Osteoblast (primary cell): ENCODE measurements at regions not wholly inside any gene's neighbourhood (a gene's known extent, or its start where the extent isn't known, plus 50 kb on each side); places are given as distances from the start of the nearest gene placed in this dataset.
"Not testable (repeated sequence)": the region's sequence is repeated elsewhere in the genome, so short reads cannot be mapped to it uniquely, and the experiment has no call there.

ENCODE experiments used
- DNase-seq: peaks from one replicate; pipeline ENCODE4 v3.0.0; 2011; ENCODE audit warnings: low spot score, mixed read lengths; ENCODE audit not compliant: insufficient read length; ENCODE audit errors: missing footprints
- H2AFZ ChIP-seq: 2 replicates; pipeline ENCODE4 v1.6.0; 2011; ENCODE audit warnings: mild to moderate bottlenecking, low read length
- H3K27ac ChIP-seq: 2 replicates; pipeline ENCODE4 v1.5.1; 2011; ENCODE audit warnings: mild to moderate bottlenecking, low read depth, low read length, moderate library complexity
- H3K27me3 ChIP-seq: 2 replicates; pipeline ENCODE4 v1.6.0; 2012; ENCODE audit warnings: mild to moderate bottlenecking, control low read depth, inconsistent platforms, low read length, moderate library complexity; ENCODE audit not compliant: insufficient read depth
- H3K36me3 ChIP-seq: 2 replicates; pipeline ENCODE4 v1.5.1; 2011; ENCODE audit warnings: mild to moderate bottlenecking, low read length, control low read depth, moderate library complexity; ENCODE audit not compliant: insufficient read depth
- H3K4me1 ChIP-seq: 2 replicates; pipeline ENCODE4 v1.5.1; 2011; ENCODE audit warnings: mild to moderate bottlenecking, low read length, control low read depth, moderate library complexity; ENCODE audit not compliant: insufficient read depth
- H3K4me2 ChIP-seq: 2 replicates; pipeline ENCODE4 v1.6.0; 2011; ENCODE audit warnings: mild to moderate bottlenecking, low read length; ENCODE audit not compliant: insufficient read depth
- H3K4me3 ChIP-seq: fragments of 200-600 bp; sonication (generic); 3 replicates; pipeline ENCODE4 v1.5.1; 2012; ENCODE audit warnings: mild to moderate bottlenecking, low read length, inconsistent platforms; ENCODE audit not compliant: insufficient read depth
- H3K79me2 ChIP-seq: 2 replicates; pipeline ENCODE4 v1.6.0; 2012; ENCODE audit warnings: mild to moderate bottlenecking, low read length, control low read depth, inconsistent platforms; ENCODE audit not compliant: insufficient read depth
- H3K9me3 ChIP-seq: 2 replicates; pipeline ENCODE4 v1.5.1; 2011; ENCODE audit warnings: low read depth, low read length, control low read depth
- H4K20me1 ChIP-seq: 2 replicates; pipeline ENCODE4 v1.6.0; 2012; ENCODE audit warnings: mild to moderate bottlenecking, low read length, control low read depth; ENCODE audit not compliant: insufficient read depth
- TF ChIP-seq, protein P1 (sequence below): IDR thresholded peaks from 2 replicates; pipeline ENCODE4 v1.5.1; 2011; ENCODE audit warnings: mild to moderate bottlenecking, low read depth, low read length, moderate library complexity; ENCODE audit errors: extremely low read depth

- Histone ChIP-seq H3K4me1 (no peaks in the 10 kb centered on the region), H3K9me3 (no peaks in the 10 kb centered on the region), H3K79me2 (no peaks in the 10 kb centered on the region), H3K36me3 (no peaks in the 10 kb centered on the region), H2AFZ (no peak overlapping the region), H3K27me3 (peaks cover 7% of the 10 kb centered on the region), H3K4me2 (no peak overlapping the region), H3K27ac (no peak overlapping the region), H4K20me1 (no peaks in the 10 kb centered on the region), H3K4me3 (no peak overlapping the region)
- no peak for DNase-seq
- TF ChIP-seq, protein P1, sequence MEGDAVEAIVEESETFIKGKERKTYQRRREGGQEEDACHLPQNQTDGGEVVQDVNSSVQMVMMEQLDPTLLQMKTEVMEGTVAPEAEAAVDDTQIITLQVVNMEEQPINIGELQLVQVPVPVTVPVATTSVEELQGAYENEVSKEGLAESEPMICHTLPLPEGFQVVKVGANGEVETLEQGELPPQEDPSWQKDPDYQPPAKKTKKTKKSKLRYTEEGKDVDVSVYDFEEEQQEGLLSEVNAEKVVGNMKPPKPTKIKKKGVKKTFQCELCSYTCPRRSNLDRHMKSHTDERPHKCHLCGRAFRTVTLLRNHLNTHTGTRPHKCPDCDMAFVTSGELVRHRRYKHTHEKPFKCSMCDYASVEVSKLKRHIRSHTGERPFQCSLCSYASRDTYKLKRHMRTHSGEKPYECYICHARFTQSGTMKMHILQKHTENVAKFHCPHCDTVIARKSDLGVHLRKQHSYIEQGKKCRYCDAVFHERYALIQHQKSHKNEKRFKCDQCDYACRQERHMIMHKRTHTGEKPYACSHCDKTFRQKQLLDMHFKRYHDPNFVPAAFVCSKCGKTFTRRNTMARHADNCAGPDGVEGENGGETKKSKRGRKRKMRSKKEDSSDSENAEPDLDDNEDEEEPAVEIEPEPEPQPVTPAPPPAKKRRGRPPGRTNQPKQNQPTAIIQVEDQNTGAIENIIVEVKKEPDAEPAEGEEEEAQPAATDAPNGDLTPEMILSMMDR = no peak
Measured at GRCh38 chr18:35851286-35851970, 121.1 kb upstream of the RMP24 start.

- DNase-seq = no peak
Measured at GRCh38 chr18:35852786-35853185, 119.7 kb upstream of the RMP24 start.

GRCh38 chr18:35854095-35854494 is 118.4 kb upstream of the RMP24 start:
- Histone ChIP-seq H3K4me1 (no peaks in the 10 kb centered on the region), H3K4me3 (no peak overlapping the region), H3K4me2 (no peak overlapping the region), H3K27me3 (peaks cover 7% of the 10 kb centered on the region), H3K9me3 (no peaks in the 10 kb centered on the region), H3K27ac (no peak overlapping the region), H4K20me1 (no peaks in the 10 kb centered on the region), H3K79me2 (no peaks in the 10 kb centered on the region), H2AFZ (no peak overlapping the region), H3K36me3 (no peaks in the 10 kb centered on the region)
- no peak for DNase-seq
- TF ChIP-seq, protein P1 = no peak

More at GRCh38 chr18:35852786-35853185, 119.7 kb upstream of the RMP24 start:
- no peak overlapping the region for H2AFZ ChIP-seq
- no peak overlapping the region for H3K4me3 ChIP-seq
- no peaks in the 10 kb centered on the region for H3K79me2 ChIP-seq
- H3K9me3 ChIP-seq = no peaks in the 10 kb centered on the region
- TF ChIP-seq, protein P1 = no peak
- no peak overlapping the region for H3K27ac ChIP-seq
- no peak overlapping the region for H3K4me2 ChIP-seq
- H3K27me3 ChIP-seq = peaks cover 7% of the 10 kb centered on the region
- no peaks in the 10 kb centered on the region for H3K4me1 ChIP-seq
- H4K20me1 ChIP-seq = no peaks in the 10 kb centered on the region
- no peaks in the 10 kb centered on the region for H3K36me3 ChIP-seq

DNA sequence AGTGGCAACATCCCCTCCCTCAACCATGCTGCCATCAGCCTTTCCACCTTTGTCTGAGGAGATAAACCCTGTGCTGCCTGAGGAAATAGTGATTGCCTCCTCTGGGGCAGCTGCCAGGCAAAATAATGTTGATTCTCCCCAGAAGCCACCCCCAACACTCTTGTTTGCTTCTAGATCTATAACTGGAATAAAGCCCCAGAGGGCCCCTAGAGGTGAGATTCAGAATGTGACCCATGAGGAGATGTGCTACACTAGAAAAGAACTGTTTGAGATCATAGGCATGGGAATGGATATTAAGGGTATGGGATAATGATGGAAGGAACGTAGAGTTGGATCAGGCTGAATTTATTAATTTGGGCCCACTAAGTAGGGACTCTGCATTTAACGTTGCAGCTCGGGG is 116.3 kb upstream of the RMP24 start:
- Histone ChIP-seq H3K4me2 (no peak overlapping the region), H3K4me1 (no peaks in the 10 kb centered on the region), H3K36me3 (no peaks in the 10 kb centered on the region)

DNA sequence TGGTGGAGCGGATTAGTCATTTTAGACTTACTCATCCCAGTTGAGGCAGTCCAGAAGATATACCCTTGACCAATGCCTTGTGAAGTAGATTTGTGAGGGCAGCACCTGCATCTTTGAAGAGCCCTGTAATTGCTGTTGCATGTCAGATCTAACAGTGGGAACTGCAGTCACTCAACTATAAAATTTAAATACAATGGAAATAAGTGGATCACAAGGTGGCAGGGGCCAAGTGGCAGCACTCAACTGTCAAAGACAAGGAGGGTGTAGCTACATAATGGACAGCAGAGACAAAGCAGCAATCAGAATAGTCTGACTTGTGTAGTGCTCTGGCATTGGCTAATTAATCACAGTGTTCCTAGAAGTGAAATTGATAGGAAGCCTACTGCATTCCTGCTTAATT is 115.8 kb upstream of the RMP24 start:
- H3K4me2 ChIP-seq, H3K79me2 ChIP-seq, H3K9me3 ChIP-seq, H3K4me3 ChIP-seq, H4K20me1 ChIP-seq, H3K36me3 ChIP-seq, H3K4me1 ChIP-seq, H2AFZ ChIP-seq, H3K27ac ChIP-seq, DNase-seq, H3K27me3 ChIP-seq: not testable (repeated sequence)

More for the DNA sequence above, 116.3 kb upstream of the RMP24 start:
- no peaks in the 10 kb centered on the region for H3K9me3 ChIP-seq
- no peak for DNase-seq
- peaks cover 7% of the 10 kb centered on the region for H3K27me3 ChIP-seq
- no peak overlapping the region for H3K27ac ChIP-seq
- H3K4me3 ChIP-seq = no peak overlapping the region
- H4K20me1 ChIP-seq = no peaks in the 10 kb centered on the region
- H3K79me2 ChIP-seq = no peaks in the 10 kb centered on the region
- TF ChIP-seq, protein P1 = no peak
- no peak overlapping the region for H2AFZ ChIP-seq

DNA sequence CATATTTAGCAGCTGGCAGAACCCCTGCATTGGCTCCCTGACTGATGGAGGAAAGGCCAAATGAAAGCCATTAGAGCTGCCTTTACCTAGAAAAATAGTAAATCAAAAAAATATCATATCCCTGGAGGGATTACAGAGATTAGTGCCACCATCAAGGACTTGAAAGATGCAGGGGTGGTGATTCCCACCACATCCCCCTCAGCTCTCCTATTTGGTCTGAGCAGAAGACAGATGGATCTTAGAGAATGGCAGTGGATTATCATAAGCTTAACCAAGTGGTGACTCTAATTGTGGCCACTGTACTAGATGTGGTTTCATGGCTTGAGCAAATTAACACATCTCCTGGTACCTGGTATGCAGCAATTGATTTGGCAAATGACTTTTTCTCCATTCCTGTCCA is 114.9 kb upstream of the RMP24 start:
- H3K79me2 ChIP-seq, DNase-seq, H3K27me3 ChIP-seq, H3K9me3 ChIP-seq, H3K36me3 ChIP-seq, H4K20me1 ChIP-seq, H3K4me1 ChIP-seq, H3K4me2 ChIP-seq, H2AFZ ChIP-seq, H3K27ac ChIP-seq, H3K4me3 ChIP-seq: not testable (repeated sequence)
